K562 (cell line): ENCODE measurements at regions not wholly inside any gene's neighbourhood (a gene's known extent, or its start where the extent isn't known, plus 50 kb on each side); places are given as distances from the start of the nearest gene placed in this dataset.
A peak's percentile ranks its signal among the peaks of the same experiment; 100 is the strongest.

Source experiments
- ATAC-seq: fragments of 200-7000 bp; cut with Tn5 transposase; 3 replicates; pipeline ENCODE4 v1.9.1; 2020; ENCODE audit warnings: moderate library complexity
- BruUV-seq: library from RNA; stranded (reverse); fragments of 400-500 nt; replicated peaks from 2 replicates; lab custom pipeline; 2021; lab: Mats Ljungman, UMichigan
- CTCF ChIA-PET: fragments of 300-600 bp; formaldehyde crosslinking; extraction: SDS; loops from one replicate; lab custom pipeline; 2021; ENCODE audit warnings: low intra/inter-chr PET ratio; lab: Yijun Ruan, JAX
- POLR2A ChIA-PET: fragments of 300-600, 350-650 bp; sonication (Branson Sonifier 250); formaldehyde crosslinking; extraction: SDS; loops from one replicate; lab custom pipeline; 2021; ENCODE audit warnings: antibody characterized with exemption, inconsistent platforms; lab: Yijun Ruan, JAX
- DNase-seq, 4 experiments: peaks; one replicate each; pipeline versions ENCODE4 v3.0.0 to v3.0.0-alpha.2; 2011 to 2018; ENCODE audit warnings: low spot score in 3 of 4, mixed read lengths in 3 of 4; ENCODE audit errors: extremely low read depth in 1 of 4
- FAIRE-seq: peaks from 2 replicates; lab custom pipeline; 2011; peaks lifted over from hg19 to GRCh38; lab: Jason Lieb, UNC
- H2AFZ ChIP-seq: 2 replicates; pipeline ENCODE4 v1.6.0; 2011; ENCODE audit warnings: low read depth, low read length, control low read depth, inconsistent platforms
- H3K27ac ChIP-seq: fragments of 200-600 bp; 3 replicates; pipeline ENCODE4 v1.8.0; 2011; ENCODE audit warnings: low read depth, mild to moderate bottlenecking, control low read depth, inconsistent platforms, low read length, moderate library complexity, mixed read lengths; ENCODE audit errors: extremely low read depth
- H3K27me3 ChIP-seq, 2 experiments: fragments of 300-600 bp in 1 of 2; 2 replicates in 1 of 2; 3 replicates in 1 of 2; pipeline versions ENCODE4 v1.6.0 to v1.8.0; 2011; ENCODE audit warnings: inconsistent platforms in 2 of 2, low read length in 2 of 2, mild to moderate bottlenecking in 1 of 2, mixed read lengths in 1 of 2, moderate library complexity in 1 of 2; ENCODE audit not compliant: control insufficient read depth in 2 of 2, insufficient read depth in 2 of 2
- H3K36me3 ChIP-seq: fragments of 300-600 bp; 3 replicates; pipeline ENCODE4 v1.8.0; 2011; ENCODE audit warnings: mild to moderate bottlenecking, low read length, inconsistent platforms; ENCODE audit not compliant: control insufficient read depth, insufficient read depth
- H3K4me1 ChIP-seq, 2 experiments: fragments of 200-600 bp in 1 of 2; replicated peaks in 1 of 2; 2 replicates in 1 of 2; 3 replicates in 1 of 2; pipeline versions ENCODE4 v1.5.1 to v1.8.0; 2011; ENCODE audit warnings: inconsistent platforms in 2 of 2, low read length in 2 of 2, mild to moderate bottlenecking in 1 of 2, mixed read lengths in 1 of 2, moderate library complexity in 1 of 2; ENCODE audit not compliant: control insufficient read depth in 2 of 2, insufficient read depth in 2 of 2
- H3K4me2 ChIP-seq: 2 replicates; pipeline ENCODE4 v1.6.1; 2011; ENCODE audit warnings: low read length, control low read depth, inconsistent platforms, mixed read lengths; ENCODE audit not compliant: insufficient read depth
- H3K4me3 ChIP-seq: fragments of 200-600 bp; sonication (generic), shearing (Covaris generic); 2 replicates; pipeline ENCODE4 v1.5.1; 2016; ENCODE audit warnings: control low read depth, inconsistent platforms
- H3K79me2 ChIP-seq: fragments of 200-600 bp; 3 replicates; pipeline ENCODE4 v1.8.0; 2011; ENCODE audit warnings: low read length, inconsistent platforms; ENCODE audit not compliant: control insufficient read depth, insufficient read depth
- H3K9ac ChIP-seq, 2 experiments: 2 replicates each; pipeline versions ENCODE4 v1.6.0 to v1.6.1; 2011; ENCODE audit warnings: low read depth in 2 of 2, low read length in 2 of 2, control low read depth in 1 of 2, inconsistent platforms in 1 of 2, mild to moderate bottlenecking in 1 of 2, mixed read lengths in 1 of 2; ENCODE audit not compliant: insufficient read depth in 1 of 2
- H3K9me1 ChIP-seq: one replicate; pipeline ENCODE4 v1.6.0; 2011; ENCODE audit warnings: inconsistent platforms, mild to moderate bottlenecking, low read length, moderate library complexity; ENCODE audit not compliant: control insufficient read depth, insufficient read depth
- H3K9me3 ChIP-seq: replicated peaks from 2 replicates; pipeline ENCODE4 v1.5.1; 2011; ENCODE audit warnings: low read depth, low read length, inconsistent platforms; ENCODE audit not compliant: control insufficient read depth, insufficient read depth
- H4K20me1 ChIP-seq: replicated peaks from 2 replicates; pipeline ENCODE4 v1.6.1; 2011; ENCODE audit warnings: low read length, inconsistent platforms, mixed read lengths; ENCODE audit not compliant: control insufficient read depth, insufficient read depth
- FOXA1 ChIP-seq: fragments of 450-650 bp; IDR thresholded peaks from 2 replicates; pipeline ENCODE4 v1.6.1; 2016; ENCODE audit warnings: mild to moderate bottlenecking, borderline replicate concordance
- ILF3 ChIP-seq: fragments of 450-650 bp; IDR thresholded peaks from 2 replicates; pipeline ENCODE4 v1.6.1; 2018; ENCODE audit warnings: antibody characterized with exemption, mild to moderate bottlenecking, moderate library complexity, borderline replicate concordance
- MAFK ChIP-seq: IDR thresholded peaks from 2 replicates; pipeline ENCODE4 v1.6.1; 2011; ENCODE audit warnings: low read length, improper control_type of control experiment
- POLR3A ChIP-seq: IDR thresholded peaks from 2 replicates; pipeline ENCODE4 v1.6.1; 2011; ENCODE audit warnings: borderline replicate concordance, mild to moderate bottlenecking, moderate library complexity; ENCODE audit not compliant: insufficient read length, insufficient read depth; ENCODE audit errors: extremely low read depth
- RAD51 ChIP-seq: fragments of 450-650 bp; IDR thresholded peaks from 2 replicates; pipeline ENCODE4 v1.7.1; 2016; ENCODE audit warnings: low read depth, mild to moderate bottlenecking, borderline replicate concordance
- TAF1 ChIP-seq: IDR thresholded peaks from 2 replicates; pipeline ENCODE4 v1.6.1; 2011; ENCODE audit warnings: mild to moderate bottlenecking, low read length, moderate library complexity; ENCODE audit not compliant: insufficient read depth, control insufficient read depth, severe bottlenecking; ENCODE audit errors: extremely low read depth
- TOE1 ChIP-seq, 2 experiments: fragments of 450-650 bp in 1 of 2; sonication (generic) in 1 of 2; formaldehyde crosslinking in 1 of 2; IDR thresholded peaks; 2 replicates each; pipeline versions ENCODE4 v1.7.1 to v1.8.0; 2016 to 2022; ENCODE audit warnings: borderline replicate concordance in 2 of 2, mild to moderate bottlenecking in 2 of 2, antibody characterized with exemption in 1 of 2, inconsistent platforms in 1 of 2, low read depth in 1 of 2, missing genetic modification reagents in 1 of 2, moderate library complexity in 1 of 2
- TRIM28 ChIP-seq: fragments of 450-650 bp; IDR thresholded peaks from 2 replicates; pipeline ENCODE4 v1.6.1; 2017
- ZFP1 ChIP-seq: fragments of 450-650 bp; formaldehyde crosslinking; IDR thresholded peaks from 2 replicates; pipeline ENCODE4 v1.4.0; 2020; ENCODE audit warnings: mild to moderate bottlenecking, mixed read lengths
- ZNF436 ChIP-seq: fragments of 250-450, 450-650 bp; sonication (Bioruptor Pico); formaldehyde crosslinking; IDR thresholded peaks from 2 replicates; pipeline ENCODE4 v1.7.0; 2020; ENCODE audit warnings: mild to moderate bottlenecking
- WGBS: fragments of 100-300 bp; shearing (Covaris generic); methylation state at CpG from one replicate; pipeline ENCODE4 v1.1.6; 2016; ENCODE audit warnings: low coverage, mixed read lengths; ENCODE audit not compliant: insufficient coverage; ENCODE audit errors: missing lambda C conversion rate; 5-methylcytosine and 5-hydroxymethylcytosine counted together
- in situ Hi-C: fragments of 300-500 bp; cut with MboI; formaldehyde crosslinking; loops from 4 replicates; pipeline ENCODE4 v1.15.0; 2018; ENCODE audit warnings: inconsistent platforms, mixed read lengths
- intact Hi-C: fragments of 100-400 bp; cut with micrococcal nuclease; formaldehyde crosslinking; loops from 2 replicates; pipeline ENCODE4 v1.14.2; 2022
- TF ChIP-seq, protein P1 (sequence below), 2 experiments: IDR thresholded peaks in 1 of 2; conservative IDR thresholded peaks in 1 of 2; 2 replicates each; pipeline ENCODE4 v1.6.1; 2016; ENCODE audit warnings: low read depth in 2 of 2, mild to moderate bottlenecking in 1 of 2, missing compliant biosample characterization in 1 of 2, missing genetic modification characterization in 1 of 2, moderate library complexity in 1 of 2
- TF ChIP-seq, protein P2 (sequence below), 2 experiments: fragments of 450-650 bp in 1 of 2; sonication (generic) in 1 of 2; formaldehyde crosslinking in 1 of 2; IDR thresholded peaks in 1 of 2; conservative IDR thresholded peaks in 1 of 2; 2 replicates each; pipeline versions ENCODE4 v1.6.1 to v1.8.1; 2016 to 2023; ENCODE audit warnings: mild to moderate bottlenecking in 2 of 2, moderate library complexity in 2 of 2, inconsistent platforms in 1 of 2, missing genetic modification reagents in 1 of 2
- TF ChIP-seq, protein P3 (sequence below): IDR thresholded peaks from 3 replicates; pipeline ENCODE4 v1.6.1; 2011; ENCODE audit warnings: borderline replicate concordance, mild to moderate bottlenecking, moderate library complexity; ENCODE audit not compliant: insufficient read length; ENCODE audit errors: extremely low read depth
- TF ChIP-seq, protein P4 (sequence below): fragments of 250-450 bp; sonication (Bioruptor Pico); IDR thresholded peaks from 2 replicates; pipeline ENCODE4 v1.9.0; 2021; ENCODE audit warnings: mild to moderate bottlenecking

DNA sequence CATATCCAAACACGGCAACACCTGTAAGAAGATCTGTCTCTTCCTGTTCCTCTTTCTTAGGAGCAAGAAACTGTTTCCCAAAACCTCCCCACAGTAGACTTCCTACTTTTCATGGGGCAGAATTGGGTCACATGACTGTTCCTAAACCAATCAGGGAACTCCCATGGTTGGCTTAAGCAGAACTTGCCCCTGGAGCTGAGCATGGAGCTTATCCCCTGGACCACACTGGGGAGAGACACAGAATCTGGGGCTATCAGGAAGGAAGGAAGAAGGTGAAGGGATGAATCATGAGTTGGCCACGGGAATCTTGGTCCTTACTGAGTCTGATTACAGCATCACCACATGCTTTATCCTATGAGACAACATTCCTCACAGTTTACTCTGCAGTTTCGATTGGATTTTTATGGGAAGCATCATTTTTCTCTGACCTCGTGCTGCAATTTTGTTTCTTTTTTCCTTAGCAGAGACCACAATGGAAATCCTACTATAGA lies 81.8 kb downstream of the CDC7 start:
- CTCF ChIA-PET = no interaction called here
- Histone ChIP-seq H3K27ac (no peak overlapping the region), H3K36me3 (no peaks in the 10 kb centered on the region), H3K27me3 (no peaks in the 10 kb centered on the region), H2AFZ (peak overlapping the region; percentile 79), H3K4me3 (no peak overlapping the region), H3K9ac (no peak overlapping the region), H3K79me2 (no peaks in the 10 kb centered on the region), H3K4me2 (peak overlapping the region; percentile 36), H3K9me3 (no peaks in the 10 kb centered on the region), H4K20me1 (no peaks in the 10 kb centered on the region), H3K4me1 (peaks cover 0 to 12% of the 10 kb centered on the region in 2 experiments; a peak in 2 of 5 replicates), H3K9me1 (no peaks in the 10 kb centered on the region)
- in situ Hi-C loops (no loop called here), intact Hi-C loops (no loop called here)
- POLR2A ChIA-PET = interaction anchor here (0.6 kb wide), 1 partner anchor 27 kb away, joined by 3 read pairs; no protein-coding TSS in a partner anchor
- BruUV-seq = no TSS peak
- 20% methylated on average over 4 of the region's 4 CpGs for WGBS
- ATAC-seq (peak; percentile 52), DNase-seq (peak in 1 of 4 experiments; percentile 34), FAIRE-seq (peak; percentile 86)
- TF ChIP-seq FOXA1 = no peak
- TF ChIP-seq, protein P1, sequence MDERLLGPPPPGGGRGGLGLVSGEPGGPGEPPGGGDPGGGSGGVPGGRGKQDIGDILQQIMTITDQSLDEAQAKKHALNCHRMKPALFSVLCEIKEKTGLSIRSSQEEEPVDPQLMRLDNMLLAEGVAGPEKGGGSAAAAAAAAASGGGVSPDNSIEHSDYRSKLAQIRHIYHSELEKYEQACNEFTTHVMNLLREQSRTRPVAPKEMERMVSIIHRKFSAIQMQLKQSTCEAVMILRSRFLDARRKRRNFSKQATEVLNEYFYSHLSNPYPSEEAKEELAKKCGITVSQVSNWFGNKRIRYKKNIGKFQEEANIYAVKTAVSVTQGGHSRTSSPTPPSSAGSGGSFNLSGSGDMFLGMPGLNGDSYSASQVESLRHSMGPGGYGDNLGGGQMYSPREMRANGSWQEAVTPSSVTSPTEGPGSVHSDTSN (CRISPR knock-in tag; IDR thresholded peaks at IDR 0.05; ENCODE audit: low read depth) = no peak
- TF ChIP-seq, protein P1 (tag; conservative IDR thresholded peaks at IDR 0.05; ENCODE audit: low read depth) = no peak
- TF ChIP-seq, protein P2, sequence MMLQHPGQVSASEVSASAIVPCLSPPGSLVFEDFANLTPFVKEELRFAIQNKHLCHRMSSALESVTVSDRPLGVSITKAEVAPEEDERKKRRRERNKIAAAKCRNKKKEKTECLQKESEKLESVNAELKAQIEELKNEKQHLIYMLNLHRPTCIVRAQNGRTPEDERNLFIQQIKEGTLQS (IDR thresholded peaks at IDR 0.05) = 0 out of 2 replicates have a peak, but pooled peaks have one; percentile 7
- TF ChIP-seq, protein P2 (CRISPR knock-in tag; conservative IDR thresholded peaks at IDR 0.05) = no peak
- TF ChIP-seq TAF1 = no peak
- peak; percentile 93 for TF ChIP-seq TOE1 (IDR thresholded peaks at IDR 0.05; ENCODE audit: borderline replicate concordance)
- TF ChIP-seq TOE1 (CRISPR knock-in tag; IDR thresholded peaks at IDR 0.05; ENCODE audit: borderline replicate concordance, low read depth) = no peak
- TF ChIP-seq, protein P3, sequence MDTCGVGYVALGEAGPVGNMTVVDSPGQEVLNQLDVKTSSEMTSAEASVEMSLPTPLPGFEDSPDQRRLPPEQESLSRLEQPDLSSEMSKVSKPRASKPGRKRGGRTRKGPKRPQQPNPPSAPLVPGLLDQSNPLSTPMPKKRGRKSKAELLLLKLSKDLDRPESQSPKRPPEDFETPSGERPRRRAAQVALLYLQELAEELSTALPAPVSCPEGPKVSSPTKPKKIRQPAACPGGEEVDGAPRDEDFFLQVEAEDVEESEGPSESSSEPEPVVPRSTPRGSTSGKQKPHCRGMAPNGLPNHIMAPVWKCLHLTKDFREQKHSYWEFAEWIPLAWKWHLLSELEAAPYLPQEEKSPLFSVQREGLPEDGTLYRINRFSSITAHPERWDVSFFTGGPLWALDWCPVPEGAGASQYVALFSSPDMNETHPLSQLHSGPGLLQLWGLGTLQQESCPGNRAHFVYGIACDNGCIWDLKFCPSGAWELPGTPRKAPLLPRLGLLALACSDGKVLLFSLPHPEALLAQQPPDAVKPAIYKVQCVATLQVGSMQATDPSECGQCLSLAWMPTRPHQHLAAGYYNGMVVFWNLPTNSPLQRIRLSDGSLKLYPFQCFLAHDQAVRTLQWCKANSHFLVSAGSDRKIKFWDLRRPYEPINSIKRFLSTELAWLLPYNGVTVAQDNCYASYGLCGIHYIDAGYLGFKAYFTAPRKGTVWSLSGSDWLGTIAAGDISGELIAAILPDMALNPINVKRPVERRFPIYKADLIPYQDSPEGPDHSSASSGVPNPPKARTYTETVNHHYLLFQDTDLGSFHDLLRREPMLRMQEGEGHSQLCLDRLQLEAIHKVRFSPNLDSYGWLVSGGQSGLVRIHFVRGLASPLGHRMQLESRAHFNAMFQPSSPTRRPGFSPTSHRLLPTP = no peak
- TF ChIP-seq ILF3 = no peak
- no peak for TF ChIP-seq ZFP1 (CRISPR knock-in tag)
- no peak for TF ChIP-seq MAFK
- no peak for TF ChIP-seq POLR3A
- TF ChIP-seq, protein P4, sequence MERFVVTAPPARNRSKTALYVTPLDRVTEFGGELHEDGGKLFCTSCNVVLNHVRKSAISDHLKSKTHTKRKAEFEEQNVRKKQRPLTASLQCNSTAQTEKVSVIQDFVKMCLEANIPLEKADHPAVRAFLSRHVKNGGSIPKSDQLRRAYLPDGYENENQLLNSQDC (CRISPR knock-in tag) = no peak
- TF ChIP-seq ZNF436 (CRISPR knock-in tag) = no peak
- no peak for TF ChIP-seq TRIM28
- TF ChIP-seq RAD51 = peak; percentile 85
